H9 (cell line): ENCODE measurements at regions not wholly inside any gene's neighbourhood (a gene's known extent, or its start where the extent isn't known, plus 50 kb on each side); places are given as distances from the start of the nearest gene placed in this dataset.

ENCODE experiments used
- DNase-seq: peaks from one replicate; pipeline ENCODE4 v3.0.0-alpha.2; 2017
- H2AFZ ChIP-seq: one replicate; pipeline ENCODE4 v1.6.1; 2013; ENCODE audit warnings: mild to moderate bottlenecking, low read length, control low read depth, moderate library complexity
- H2AK5ac ChIP-seq: 2 replicates; pipeline ENCODE4 v1.6.1; 2013; ENCODE audit warnings: low read length, control low read depth, mixed read lengths; ENCODE audit not compliant: insufficient read length
- H2BK120ac ChIP-seq: one replicate; pipeline ENCODE4 v1.6.1; 2013; ENCODE audit warnings: low read depth, mild to moderate bottlenecking, low read length, control low read depth, inconsistent platforms; ENCODE audit not compliant: poor library complexity, severe bottlenecking
- H2BK12ac ChIP-seq: 2 replicates; pipeline ENCODE4 v1.6.1; 2013; ENCODE audit warnings: low read length, control low read depth, mixed read lengths, low read depth; ENCODE audit not compliant: insufficient read length
- H2BK15ac ChIP-seq: 2 replicates; pipeline ENCODE4 v1.6.1; 2013; ENCODE audit warnings: low read depth, low read length, control low read depth
- H2BK20ac ChIP-seq: one replicate; pipeline ENCODE4 v1.6.1; 2013; ENCODE audit warnings: low read depth, mild to moderate bottlenecking, low read length, control low read depth, inconsistent platforms; ENCODE audit not compliant: poor library complexity, severe bottlenecking
- H2BK5ac ChIP-seq: 2 replicates; pipeline ENCODE4 v1.6.1; 2013; ENCODE audit warnings: low read length, control low read depth, mixed read lengths; ENCODE audit not compliant: insufficient read length
- H3K14ac ChIP-seq: 2 replicates; pipeline ENCODE4 v1.6.1; 2013; ENCODE audit warnings: low read length, control low read depth; ENCODE audit not compliant: insufficient read depth
- H3K18ac ChIP-seq: 2 replicates; pipeline ENCODE4 v1.6.1; 2013; ENCODE audit warnings: low read depth, mild to moderate bottlenecking, mixed read lengths, low read length, control low read depth; ENCODE audit not compliant: insufficient read length
- H3K23ac ChIP-seq: 2 replicates; pipeline ENCODE4 v1.6.1; 2013; ENCODE audit warnings: low read length, control low read depth, mixed read lengths, low read depth; ENCODE audit not compliant: insufficient read length
- H3K23me2 ChIP-seq: 2 replicates; pipeline ENCODE4 v1.6.1; 2013; ENCODE audit warnings: low read depth, mild to moderate bottlenecking, mixed read lengths, low read length, control low read depth; ENCODE audit not compliant: insufficient read length, poor library complexity, severe bottlenecking
- H3K27ac ChIP-seq: 2 replicates; pipeline ENCODE4 v1.5.1; 2013; ENCODE audit warnings: low read length, control low read depth, mixed read lengths, low read depth; ENCODE audit not compliant: insufficient read length
- H3K27me3 ChIP-seq: 2 replicates; pipeline ENCODE4 v1.6.1; 2013; ENCODE audit warnings: low read length, control low read depth, inconsistent platforms; ENCODE audit not compliant: insufficient read depth
- H3K4ac ChIP-seq: 2 replicates; pipeline ENCODE4 v1.6.1; 2013; ENCODE audit warnings: low read depth, mild to moderate bottlenecking, control low read depth, inconsistent platforms, low read length, moderate library complexity
- H3K4me1 ChIP-seq: 2 replicates; pipeline ENCODE4 v1.6.1; 2013; ENCODE audit warnings: low read length, control low read depth, inconsistent platforms; ENCODE audit not compliant: insufficient read depth
- H3K4me2 ChIP-seq: 2 replicates; pipeline ENCODE4 v1.6.1; 2013; ENCODE audit warnings: low read length, control low read depth, mixed read lengths; ENCODE audit not compliant: insufficient read length, insufficient read depth
- H3K56ac ChIP-seq: 2 replicates; pipeline ENCODE4 v1.6.1; 2013; ENCODE audit warnings: low read depth, mild to moderate bottlenecking, mixed read lengths, low read length, control low read depth; ENCODE audit not compliant: insufficient read length
- H3K79me1 ChIP-seq: 2 replicates; pipeline ENCODE4 v1.6.1; 2013; ENCODE audit warnings: low read depth, mild to moderate bottlenecking, moderate library complexity, low read length, control low read depth, inconsistent platforms; ENCODE audit not compliant: insufficient read depth, poor library complexity, severe bottlenecking
- H3K79me2 ChIP-seq: 2 replicates; pipeline ENCODE4 v1.6.1; 2013; ENCODE audit warnings: low read length, control low read depth, inconsistent platforms; ENCODE audit not compliant: insufficient read depth
- H3K9ac ChIP-seq: 2 replicates; pipeline ENCODE4 v1.6.1; 2013; ENCODE audit warnings: low read length, control low read depth, mixed read lengths; ENCODE audit not compliant: insufficient read length; ENCODE audit errors: extremely low read depth
- H3K9me3 ChIP-seq: one replicate; pipeline ENCODE4 v1.6.1; 2013; ENCODE audit warnings: low read depth, low read length, inconsistent platforms; ENCODE audit not compliant: control insufficient read depth
- H3T11ph ChIP-seq: one replicate; pipeline ENCODE4 v1.6.1; 2013; ENCODE audit warnings: mild to moderate bottlenecking, low read length, control low read depth, inconsistent platforms
- H4K20me1 ChIP-seq: one replicate; pipeline ENCODE4 v1.6.1; 2013; ENCODE audit not compliant: control insufficient read depth, insufficient read length, insufficient read depth
- H4K5ac ChIP-seq: 2 replicates; pipeline ENCODE4 v1.6.1; 2013; ENCODE audit warnings: low read depth, mild to moderate bottlenecking, mixed read lengths, low read length, control low read depth; ENCODE audit not compliant: insufficient read length
- H4K8ac ChIP-seq: replicated peaks from 2 replicates; pipeline ENCODE4 v1.6.1; 2013; ENCODE audit warnings: low read length, control low read depth, mixed read lengths, low read depth; ENCODE audit not compliant: insufficient read length
- H4K91ac ChIP-seq: 2 replicates; pipeline ENCODE4 v1.6.1; 2013; ENCODE audit warnings: low read depth, mild to moderate bottlenecking, moderate library complexity, mixed read lengths, low read length, control low read depth; ENCODE audit not compliant: insufficient read length
- H3K27ac Mint-ChIP-seq, 3 experiments: 2 replicates in 2 of 3; 3 replicates in 1 of 3; pipeline ENCODE4 v1.8.0; 2020 to 2021; ENCODE audit warnings: mixed read lengths in 3 of 3, mild to moderate bottlenecking in 1 of 3, moderate library complexity in 1 of 3
- H3K27me3 Mint-ChIP-seq: 2 replicates; pipeline ENCODE4 v1.8.0; 2021; ENCODE audit warnings: low read depth, mild to moderate bottlenecking, moderate library complexity, mixed read lengths
- H3K36me3 Mint-ChIP-seq, 3 experiments: 2 replicates in 2 of 3; 3 replicates in 1 of 3; pipeline ENCODE4 v1.8.0; 2020 to 2021; ENCODE audit warnings: low read depth in 3 of 3, mixed read lengths in 3 of 3; ENCODE audit not compliant: insufficient read depth in 1 of 3
- H3K4me1 Mint-ChIP-seq, 2 experiments: 2 replicates each; pipeline ENCODE4 v1.8.0; 2020; ENCODE audit warnings: mixed read lengths in 2 of 2
- H3K4me3 Mint-ChIP-seq, 2 experiments: 2 replicates in 1 of 2; 3 replicates in 1 of 2; pipeline ENCODE4 v1.8.0; 2020 to 2021; ENCODE audit warnings: mild to moderate bottlenecking in 2 of 2, mixed read lengths in 2 of 2, moderate library complexity in 1 of 2
- H3K9me3 Mint-ChIP-seq, 2 experiments: 2 replicates in 1 of 2; 3 replicates in 1 of 2; pipeline ENCODE4 v1.8.0; 2020; ENCODE audit warnings: mild to moderate bottlenecking in 2 of 2, mixed read lengths in 2 of 2, moderate library complexity in 1 of 2
- WGBS: extraction: QIAGEN DNeasy Blood & Tissue Kit; methylation state at CpG from one replicate; pipeline ENCODE4 v1.1.7; 2013; ENCODE audit warnings: missing lambda C conversion rate, low lambda C conversion rate, mixed read lengths; ENCODE audit not compliant: insufficient read length; ENCODE audit errors: extremely low coverage; 5-methylcytosine and 5-hydroxymethylcytosine counted together
- TF ChIP-seq, protein P1 (sequence below): fragments of 200-600 bp; sonication (generic); conservative IDR thresholded peaks from 3 replicates; pipeline ENCODE4 v1.8.0; 2021; ENCODE audit warnings: antibody characterized with exemption, mild to moderate bottlenecking

GRCh38 chr3:83039422-83039821, 1278.0 kb upstream of the GBE1 start:
- no peaks in the 10 kb centered on the region for H3K79me2 ChIP-seq
- H3K36me3 Mint-ChIP-seq: peaks cover 0 to 2% (median 0%) of the 10 kb centered on the region in 3 experiments; a peak in 3 of 7 replicates
- H3K27me3 Mint-ChIP-seq: no peaks in the 10 kb centered on the region
- H3K4me1 Mint-ChIP-seq: peaks cover 0 to 8% of the 10 kb centered on the region in 2 experiments; a peak in 1 of 4 replicates
- no peak overlapping the region for H3K4ac ChIP-seq
- no peak overlapping the region for H2BK20ac ChIP-seq
- H3K18ac ChIP-seq: no peak overlapping the region
- no peaks in the 10 kb centered on the region for H3K4me1 ChIP-seq
- no peak for DNase-seq
- H2AFZ ChIP-seq: no peak overlapping the region
- no peak overlapping the region for H3K56ac ChIP-seq
- H3K27me3 ChIP-seq: no peaks in the 10 kb centered on the region
- H3K4me2 ChIP-seq: no peak overlapping the region
- peaks cover 0 to 7% of the 10 kb centered on the region in 2 experiments; a peak in 3 of 5 replicates for H3K9me3 Mint-ChIP-seq
- H3K23ac ChIP-seq: no peak overlapping the region
- H3K4me3 Mint-ChIP-seq: no peak overlapping the region
- no CpG with 5 or more reads among the region's 1 CpG for WGBS
- no peak overlapping the region for H2BK12ac ChIP-seq
- H2BK120ac ChIP-seq: no peak overlapping the region
- H3T11ph ChIP-seq: no peak overlapping the region
- no peak overlapping the region for H2AK5ac ChIP-seq
- H2BK5ac ChIP-seq: no peak overlapping the region
- H2BK15ac ChIP-seq: no peak overlapping the region
- H3K27ac Mint-ChIP-seq: peak overlapping the region in 1 of 3 experiments; percentile 87; a peak in 1 of 7 replicates
- no peak overlapping the region for H4K8ac ChIP-seq
- no peak overlapping the region for H4K91ac ChIP-seq
- no peaks in the 10 kb centered on the region for H4K20me1 ChIP-seq
- H3K14ac ChIP-seq: no peak overlapping the region
- TF ChIP-seq, protein P1, sequence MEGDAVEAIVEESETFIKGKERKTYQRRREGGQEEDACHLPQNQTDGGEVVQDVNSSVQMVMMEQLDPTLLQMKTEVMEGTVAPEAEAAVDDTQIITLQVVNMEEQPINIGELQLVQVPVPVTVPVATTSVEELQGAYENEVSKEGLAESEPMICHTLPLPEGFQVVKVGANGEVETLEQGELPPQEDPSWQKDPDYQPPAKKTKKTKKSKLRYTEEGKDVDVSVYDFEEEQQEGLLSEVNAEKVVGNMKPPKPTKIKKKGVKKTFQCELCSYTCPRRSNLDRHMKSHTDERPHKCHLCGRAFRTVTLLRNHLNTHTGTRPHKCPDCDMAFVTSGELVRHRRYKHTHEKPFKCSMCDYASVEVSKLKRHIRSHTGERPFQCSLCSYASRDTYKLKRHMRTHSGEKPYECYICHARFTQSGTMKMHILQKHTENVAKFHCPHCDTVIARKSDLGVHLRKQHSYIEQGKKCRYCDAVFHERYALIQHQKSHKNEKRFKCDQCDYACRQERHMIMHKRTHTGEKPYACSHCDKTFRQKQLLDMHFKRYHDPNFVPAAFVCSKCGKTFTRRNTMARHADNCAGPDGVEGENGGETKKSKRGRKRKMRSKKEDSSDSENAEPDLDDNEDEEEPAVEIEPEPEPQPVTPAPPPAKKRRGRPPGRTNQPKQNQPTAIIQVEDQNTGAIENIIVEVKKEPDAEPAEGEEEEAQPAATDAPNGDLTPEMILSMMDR: no peak
- no peak overlapping the region for H3K9ac ChIP-seq
- H3K23me2 ChIP-seq: no peaks in the 10 kb centered on the region
- no peak overlapping the region for H3K27ac ChIP-seq
- no peak overlapping the region for H4K5ac ChIP-seq
- no peaks in the 10 kb centered on the region for H3K9me3 ChIP-seq
- H3K79me1 ChIP-seq: no peaks in the 10 kb centered on the region
